SK-N-SH (cell line): ENCODE measurements at regions not wholly inside any gene's neighbourhood (a gene's known extent, or its start where the extent isn't known, plus 50 kb on each side); places are given as distances from the start of the nearest gene placed in this dataset.

Source experiments
- CTCF ChIP-seq: fragments of 200-600 bp; sonication (generic); IDR thresholded peaks from 2 replicates; pipeline ENCODE4 v1.6.1; 2017; ENCODE audit warnings: antibody characterized with exemption, mild to moderate bottlenecking, moderate library complexity
- FOXM1 ChIP-seq: IDR thresholded peaks from 2 replicates; pipeline ENCODE4 v1.4.0; 2012; ENCODE audit warnings: low read depth, mild to moderate bottlenecking
- GABPA ChIP-seq: IDR thresholded peaks from 2 replicates; pipeline ENCODE4 v1.4.0; 2012; ENCODE audit warnings: low read depth, mild to moderate bottlenecking
- MAX ChIP-seq: IDR thresholded peaks from 2 replicates; pipeline ENCODE4 v1.4.0; 2012; ENCODE audit warnings: low read depth
- NRF1 ChIP-seq: IDR thresholded peaks from 2 replicates; pipeline ENCODE4 v1.6.1; 2012; ENCODE audit warnings: low read depth, mild to moderate bottlenecking, low read length
- RAD21 ChIP-seq: IDR thresholded peaks from 2 replicates; pipeline ENCODE4 v1.6.1; 2012; ENCODE audit warnings: mild to moderate bottlenecking, low read length
- RXRA ChIP-seq: IDR thresholded peaks from 2 replicates; pipeline ENCODE4 v1.4.0; 2012; ENCODE audit warnings: low read depth, mild to moderate bottlenecking, borderline replicate concordance
- TEAD4 ChIP-seq: IDR thresholded peaks from 2 replicates; pipeline ENCODE4 v1.4.0; 2012; ENCODE audit warnings: mild to moderate bottlenecking, borderline replicate concordance; ENCODE audit not compliant: insufficient read depth

- no peak for TF ChIP-seq TEAD4
- no peak for TF ChIP-seq RXRA
- peak; percentile 65 for TF ChIP-seq RAD21
- TF ChIP-seq NRF1: no peak
- TF ChIP-seq CTCF: peak; percentile 84
- TF ChIP-seq FOXM1: no peak
- no peak for TF ChIP-seq MAX
- no peak for TF ChIP-seq GABPA
These were observed 321.8 kb upstream of the MME start for GRCh38 chr3:154758109-154758868.
